ENCODE measurements at regions not wholly inside any gene's neighbourhood (a gene's known extent, or its start where the extent isn't known, plus 50 kb on each side); places are given as distances from the start of the nearest gene placed in this dataset.

DNA sequence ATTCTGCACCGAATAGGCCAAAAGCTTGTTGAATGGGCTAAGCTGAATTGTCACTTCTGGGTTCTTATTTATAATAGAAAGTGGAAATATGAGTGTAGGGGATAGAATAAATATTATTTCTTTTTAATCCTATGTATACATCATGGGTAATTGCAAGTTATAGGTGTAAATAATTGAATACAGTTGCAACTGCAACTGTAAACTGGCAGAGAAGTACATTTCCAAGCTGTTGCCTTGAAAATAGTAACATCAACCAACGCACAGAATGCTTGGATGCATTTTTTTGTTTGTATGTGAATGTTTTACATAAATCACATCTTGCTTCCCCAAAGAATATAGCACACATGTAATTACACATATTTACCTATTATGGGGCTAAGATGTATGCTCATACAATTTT is 234.1 kb downstream of the NNT start:
- TF ChIP-seq, protein P1, sequence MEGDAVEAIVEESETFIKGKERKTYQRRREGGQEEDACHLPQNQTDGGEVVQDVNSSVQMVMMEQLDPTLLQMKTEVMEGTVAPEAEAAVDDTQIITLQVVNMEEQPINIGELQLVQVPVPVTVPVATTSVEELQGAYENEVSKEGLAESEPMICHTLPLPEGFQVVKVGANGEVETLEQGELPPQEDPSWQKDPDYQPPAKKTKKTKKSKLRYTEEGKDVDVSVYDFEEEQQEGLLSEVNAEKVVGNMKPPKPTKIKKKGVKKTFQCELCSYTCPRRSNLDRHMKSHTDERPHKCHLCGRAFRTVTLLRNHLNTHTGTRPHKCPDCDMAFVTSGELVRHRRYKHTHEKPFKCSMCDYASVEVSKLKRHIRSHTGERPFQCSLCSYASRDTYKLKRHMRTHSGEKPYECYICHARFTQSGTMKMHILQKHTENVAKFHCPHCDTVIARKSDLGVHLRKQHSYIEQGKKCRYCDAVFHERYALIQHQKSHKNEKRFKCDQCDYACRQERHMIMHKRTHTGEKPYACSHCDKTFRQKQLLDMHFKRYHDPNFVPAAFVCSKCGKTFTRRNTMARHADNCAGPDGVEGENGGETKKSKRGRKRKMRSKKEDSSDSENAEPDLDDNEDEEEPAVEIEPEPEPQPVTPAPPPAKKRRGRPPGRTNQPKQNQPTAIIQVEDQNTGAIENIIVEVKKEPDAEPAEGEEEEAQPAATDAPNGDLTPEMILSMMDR (conservative IDR thresholded peaks at IDR 0.05; ENCODE audit: low read length): no peak
- no peak for TF ChIP-seq EZH2phosphoT487 (IDR thresholded peaks at IDR 0.05; ENCODE audit: borderline replicate concordance)

Measured in Loucy (cell line).